Adrenal gland (tissue), 9 donors: ENCODE measurements at regions not wholly inside any gene's neighbourhood (a gene's known extent, or its start where the extent isn't known, plus 50 kb on each side); places are given as distances from the start of the nearest gene placed in this dataset.

Experiments
- DNase-seq, 7 donors: peaks; one replicate each; pipeline ENCODE4 v3.0.0-alpha.2; 2019 to 2020
- H3K27ac ChIP-seq, 5 donors: fragments of 200-600 bp; sonication (generic) in 4 of 5; 1 replicate in 3 of 5; 2 replicates in 2 of 5; pipeline versions ENCODE4 v1.5.1 to v1.8.0; 2016 to 2020; ENCODE audit warnings: mild to moderate bottlenecking in 1 of 5
- H3K27me3 ChIP-seq: fragments of 200-600 bp; 2 replicates; pipeline ENCODE4 v1.8.0; 2021
- H3K36me3 ChIP-seq, 2 donors: fragments of 200-600 bp; replicated peaks in 1 of 2; 1 replicate in 1 of 2; 2 replicates in 1 of 2; pipeline versions ENCODE4 v1.5.1 to v1.8.0; 2018 to 2022
- H3K4me1 ChIP-seq, 2 donors: fragments of 200-600 bp; replicated peaks in 1 of 2; 1 replicate in 1 of 2; 2 replicates in 1 of 2; pipeline versions ENCODE4 v1.5.1 to v1.8.0; 2018 to 2021
- H3K4me3 ChIP-seq, 4 donors: fragments of 200-600 bp; sonication (generic) in 3 of 4; one replicate each; pipeline ENCODE4 v1.5.1; 2016 to 2018
- H3K9me3 ChIP-seq, 3 donors: fragments of 200-600 bp; sonication (generic) in 1 of 3; replicated peaks in 1 of 3; 1 replicate in 2 of 3; 2 replicates in 1 of 3; pipeline versions ENCODE4 v1.5.1 to v1.8.0; 2016 to 2021
- POLR2A ChIP-seq, 2 donors: fragments of 450-650 bp; IDR thresholded peaks; one replicate each; pipeline ENCODE4 v1.6.1; 2017; ENCODE audit warnings: antibody characterized with exemption in 2 of 2, mild to moderate bottlenecking in 2 of 2, moderate library complexity in 1 of 2
- WGBS, 4 donors: extraction: QIAGEN DNeasy Blood & Tissue Kit in 2 of 4; methylation state at CpG; one replicate each; pipeline versions ENCODE4 v1.1.5 to v1.1.7; 2013 to 2017; 5-methylcytosine and 5-hydroxymethylcytosine counted together
- intact Hi-C, 2 donors: fragments of 100-400 bp; cut with DNase I; formaldehyde crosslinking; loops; one replicate each; pipeline versions ENCODE4 v1.14.1 to v1.15.0; 2022 to 2023
- TF ChIP-seq, protein P1 (sequence below), 6 experiments: fragments of 450-650 bp in 4 of 6; fragments of 200-600 bp in 2 of 6; sonication (generic) in 1 of 6; IDR thresholded peaks; 1 replicate in 5 of 6; 2 replicates in 1 of 6; pipeline versions ENCODE4 v1.5.1 to v1.8.0; 2016 to 2021; ENCODE audit warnings: antibody characterized with exemption in 6 of 6, mild to moderate bottlenecking in 2 of 6, moderate library complexity in 1 of 6
- donor health status: healthy with polysubstance abuse.
- donor health status: Bipolar disorder and iron deficiency.
- donor health status: DM: yes; HTN: yes; CAD: no.
- donor health status: DM: no; HTN: no; CAD: no.
- donor health status: DM: no; HTN: no; CAD: no.

- Histone ChIP-seq H3K27me3 (no peaks in the 10 kb centered on the region), H3K9me3 (no peaks in the 10 kb centered on the region), H3K4me3 (no peak overlapping the region), H3K4me1 (no peaks in the 10 kb centered on the region), H3K36me3 (no peaks in the 10 kb centered on the region), H3K27ac (no peak overlapping the region)
- intact Hi-C loops = no loop called here
- DNase-seq = no peak
- TF ChIP-seq, protein P1, sequence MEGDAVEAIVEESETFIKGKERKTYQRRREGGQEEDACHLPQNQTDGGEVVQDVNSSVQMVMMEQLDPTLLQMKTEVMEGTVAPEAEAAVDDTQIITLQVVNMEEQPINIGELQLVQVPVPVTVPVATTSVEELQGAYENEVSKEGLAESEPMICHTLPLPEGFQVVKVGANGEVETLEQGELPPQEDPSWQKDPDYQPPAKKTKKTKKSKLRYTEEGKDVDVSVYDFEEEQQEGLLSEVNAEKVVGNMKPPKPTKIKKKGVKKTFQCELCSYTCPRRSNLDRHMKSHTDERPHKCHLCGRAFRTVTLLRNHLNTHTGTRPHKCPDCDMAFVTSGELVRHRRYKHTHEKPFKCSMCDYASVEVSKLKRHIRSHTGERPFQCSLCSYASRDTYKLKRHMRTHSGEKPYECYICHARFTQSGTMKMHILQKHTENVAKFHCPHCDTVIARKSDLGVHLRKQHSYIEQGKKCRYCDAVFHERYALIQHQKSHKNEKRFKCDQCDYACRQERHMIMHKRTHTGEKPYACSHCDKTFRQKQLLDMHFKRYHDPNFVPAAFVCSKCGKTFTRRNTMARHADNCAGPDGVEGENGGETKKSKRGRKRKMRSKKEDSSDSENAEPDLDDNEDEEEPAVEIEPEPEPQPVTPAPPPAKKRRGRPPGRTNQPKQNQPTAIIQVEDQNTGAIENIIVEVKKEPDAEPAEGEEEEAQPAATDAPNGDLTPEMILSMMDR (IDR thresholded peaks at IDR 0.05) = no peak
- no peak for TF ChIP-seq POLR2A (IDR thresholded peaks at IDR 0.05)
- 89 to 92% (median 91%) methylated on average over 7 of the region's 7 CpGs for WGBS, 4 donors
These were observed 326.8 kb upstream of the SHH start for GRCh38 chr7:156139112-156139511.

GRCh38 chr7:156131881-156132280, 319.6 kb upstream of the SHH start:
- DNase-seq = no peak
- Histone ChIP-seq H3K4me1 (no peaks in the 10 kb centered on the region), H3K36me3 (no peaks in the 10 kb centered on the region), H3K9me3 (no peaks in the 10 kb centered on the region), H3K4me3 (no peak overlapping the region), H3K27me3 (no peaks in the 10 kb centered on the region), H3K27ac (no peak overlapping the region)
- intact Hi-C loops = no loop called here
- TF ChIP-seq POLR2A (IDR thresholded peaks at IDR 0.05) = no peak
- TF ChIP-seq, protein P1 (IDR thresholded peaks at IDR 0.05) = no peak
- 82 to 95% (median 86%) methylated on average over 2 of the region's 2 CpGs for WGBS, 4 donors

- H3K36me3 ChIP-seq = no peaks in the 10 kb centered on the region
- no peaks in the 10 kb centered on the region for H3K4me1 ChIP-seq
- no peak for DNase-seq
- no peaks in the 10 kb centered on the region for H3K27me3 ChIP-seq
- intact Hi-C loops = no loop called here
- TF ChIP-seq, protein P1 (IDR thresholded peaks at IDR 0.05) = no peak
- no peak for TF ChIP-seq POLR2A (IDR thresholded peaks at IDR 0.05)
- no peaks in the 10 kb centered on the region for H3K9me3 ChIP-seq
- 88 to 92% (median 91%) methylated on average over 12 of the region's 12 CpGs for WGBS, 4 donors
- H3K4me3 ChIP-seq = no peak overlapping the region
- H3K27ac ChIP-seq = no peak overlapping the region
These were observed 317.3 kb upstream of the SHH start for GRCh38 chr7:156129522-156129921.

- Histone ChIP-seq H3K27ac (no peak overlapping the region), H3K4me1 (no peaks in the 10 kb centered on the region), H3K9me3 (no peaks in the 10 kb centered on the region), H3K27me3 (no peaks in the 10 kb centered on the region), H3K36me3 (no peaks in the 10 kb centered on the region), H3K4me3 (no peak overlapping the region)
- intact Hi-C loops = no loop called here
- TF ChIP-seq, protein P1 (IDR thresholded peaks at IDR 0.05) = no peak
- TF ChIP-seq POLR2A (IDR thresholded peaks at IDR 0.05) = no peak
- WGBS, 4 donors = 90 to 93% (median 92%) methylated on average over 10 of the region's 10 CpGs
- DNase-seq = no peak
These were observed 316.2 kb upstream of the SHH start for GRCh38 chr7:156128496-156128895.
